HEK293 (cell line): ENCODE measurements at regions not wholly inside any gene's neighbourhood (a gene's known extent, or its start where the extent isn't known, plus 50 kb on each side); places are given as distances from the start of the nearest gene placed in this dataset.

ENCODE experiments used
- CTCF ChIA-PET: fragments of 350-600 bp; formaldehyde crosslinking; extraction: SDS; loops from one replicate; lab custom pipeline; 2021; ENCODE audit warnings: antibody characterized with exemption; lab: Yijun Ruan, JAX
- POLR2A ChIA-PET: fragments of 300-600 bp; formaldehyde crosslinking; extraction: SDS; loops from one replicate; lab custom pipeline; 2020; ENCODE audit warnings: antibody characterized with exemption, inconsistent platforms; lab: Yijun Ruan, JAX
- H3K27ac ChIP-seq: fragments of 200-500 bp; sonication (Bioruptor generic); 2 replicates; pipeline ENCODE4 v1.5.1; 2014; ENCODE audit warnings: low read depth, low read length, control low read depth, inconsistent platforms; ENCODE audit errors: extremely low read depth
- H3K36me3 ChIP-seq, 2 experiments: fragments of 200-500 bp in 1 of 2; sonication (Bioruptor generic) in 1 of 2; 1 replicate in 1 of 2; 2 replicates in 1 of 2; pipeline ENCODE4 v1.5.1; 2014 to 2017; ENCODE audit warnings: inconsistent platforms in 2 of 2, low read length in 2 of 2; ENCODE audit not compliant: control insufficient read depth in 2 of 2, insufficient read depth in 1 of 2
- H3K4me1 ChIP-seq: fragments of 200-500 bp; sonication (Bioruptor generic); 2 replicates; pipeline ENCODE4 v1.5.1; 2014; ENCODE audit warnings: mild to moderate bottlenecking, low read length, inconsistent platforms; ENCODE audit not compliant: control insufficient read depth, insufficient read depth
- H3K4me3 ChIP-seq: 2 replicates; pipeline ENCODE4 v1.5.1; 2011; ENCODE audit warnings: low read depth, mild to moderate bottlenecking, control low read depth, low read length, moderate library complexity
- H3K9me3 ChIP-seq: fragments of 200-500 bp; sonication (Bioruptor generic); 2 replicates; pipeline ENCODE4 v1.5.1; 2014; ENCODE audit warnings: low read depth, low read length, inconsistent platforms; ENCODE audit not compliant: control insufficient read depth, insufficient read depth
- GLI4 ChIP-seq: fragments of 450-650 bp; formaldehyde crosslinking; IDR thresholded peaks from 2 replicates; pipeline ENCODE4 v1.5.1; 2016; ENCODE audit warnings: missing biosample characterization, missing genetic modification characterization
- KLF1 ChIP-seq: fragments of 450-650 bp; formaldehyde crosslinking; IDR thresholded peaks from 2 replicates; pipeline ENCODE4 v1.5.1; 2016; ENCODE audit warnings: missing biosample characterization, missing genetic modification characterization
- PRDM10 ChIP-seq: fragments of 450-650 bp; formaldehyde crosslinking; IDR thresholded peaks from 2 replicates; pipeline ENCODE4 v1.5.1; 2016; ENCODE audit warnings: missing biosample characterization, missing genetic modification characterization
- ZBTB11 ChIP-seq: fragments of 450-650 bp; formaldehyde crosslinking; conservative IDR thresholded peaks from 2 replicates; pipeline ENCODE4 v1.5.1; 2016; ENCODE audit warnings: low read depth, missing biosample characterization, missing genetic modification characterization
- ZBTB26 ChIP-seq: fragments of 450-650 bp; formaldehyde crosslinking; optimal IDR thresholded peaks from 2 replicates; pipeline ENCODE3; 2016; ENCODE audit warnings: missing biosample characterization, mild to moderate bottlenecking, missing genetic modification characterization
- ZBTB49 ChIP-seq: fragments of 450-650 bp; formaldehyde crosslinking; IDR thresholded peaks from 2 replicates; pipeline ENCODE4 v1.5.1; 2016; ENCODE audit warnings: missing biosample characterization, missing genetic modification characterization, low read depth
- ZNF280D ChIP-seq: fragments of 450-650 bp; formaldehyde crosslinking; IDR thresholded peaks from 2 replicates; pipeline ENCODE4 v1.5.1; 2016; ENCODE audit warnings: missing biosample characterization, missing genetic modification characterization
- ZNF518A ChIP-seq: fragments of 450-650 bp; formaldehyde crosslinking; conservative IDR thresholded peaks from 2 replicates; pipeline ENCODE4 v1.5.1; 2016; ENCODE audit warnings: low read depth, missing biosample characterization, missing genetic modification characterization
- ZNF544 ChIP-seq: fragments of 450-650 bp; formaldehyde crosslinking; IDR thresholded peaks from 2 replicates; pipeline ENCODE4 v1.5.0; 2017; ENCODE audit warnings: missing biosample characterization, missing genetic modification characterization
- ZNF548 ChIP-seq: fragments of 450-650 bp; formaldehyde crosslinking; IDR thresholded peaks from 2 replicates; pipeline ENCODE4 v1.5.1; 2016; ENCODE audit warnings: missing biosample characterization, missing genetic modification characterization
- ZNF645 ChIP-seq: fragments of 450-650 bp; formaldehyde crosslinking; IDR thresholded peaks from 2 replicates; pipeline ENCODE4; 2016; ENCODE audit warnings: missing biosample characterization, missing genetic modification characterization

GRCh38 chr5:56319526-56320181, 86.5 kb upstream of the ANKRD55 start:
- Histone ChIP-seq H3K36me3 (no peaks in the 10 kb centered on the region), H3K9me3 (no peaks in the 10 kb centered on the region), H3K4me1 (no peaks in the 10 kb centered on the region), H3K4me3 (no peak overlapping the region), H3K27ac (no peak overlapping the region)
- TF ChIP-seq ZNF280D: no peak
- TF ChIP-seq ZBTB26 (tag by site-specific recombination): no peak
- no peak for TF ChIP-seq ZNF518A (tag by site-specific recombination)
- TF ChIP-seq KLF1 (tag by site-specific recombination): no peak
- CTCF ChIA-PET: no interaction called here
- POLR2A ChIA-PET: no interaction called here

GRCh38 chr5:56317923-56318561, 84.9 kb upstream of the ANKRD55 start:
- H3K9me3 ChIP-seq: no peaks in the 10 kb centered on the region
- no peak overlapping the region for H3K4me3 ChIP-seq
- H3K27ac ChIP-seq: no peak overlapping the region
- CTCF ChIA-PET: interaction anchor here (0.7 kb wide), 1 partner anchor 62 kb away, joined by 3 read pairs; no protein-coding TSS in a partner anchor
- no peaks in the 10 kb centered on the region for H3K36me3 ChIP-seq
- no peaks in the 10 kb centered on the region for H3K4me1 ChIP-seq
- POLR2A ChIA-PET: interaction anchor here (0.5 kb wide), 1 partner anchor 324 kb away, joined by 10 read pairs; no protein-coding TSS in a partner anchor
- TF ChIP-seq ZBTB49 (tag by site-specific recombination) (no peak), ZNF544 (tag by site-specific recombination) (no peak), GLI4 (tag by site-specific recombination) (no peak), PRDM10 (tag by site-specific recombination) (no peak), ZBTB11 (tag by site-specific recombination) (no peak), ZNF645 (tag by site-specific recombination) (no peak), ZNF548 (tag by site-specific recombination) (no peak)
